GM23338 (cell line): ENCODE measurements at regions not wholly inside any gene's neighbourhood (a gene's known extent, or its start where the extent isn't known, plus 50 kb on each side); places are given as distances from the start of the nearest gene placed in this dataset.

Experiments used
- ATAC-seq: fragments of 200-7000 bp; cut with Tn5 transposase; 3 replicates; pipeline ENCODE4 v1.9.1; 2020
- DNase-seq: peaks from one replicate; pipeline ENCODE4 v3.0.0-alpha.2; 2015; ENCODE audit warnings: low spot score
- H2AFZ ChIP-seq: fragments of 200-600 bp; sonication (generic); 2 replicates; pipeline ENCODE4 v1.8.0; 2016; ENCODE audit warnings: antibody characterized with exemption, mild to moderate bottlenecking, moderate library complexity
- H3F3A ChIP-seq: fragments of 200-600 bp; sonication (generic); replicated peaks from 2 replicates; pipeline ENCODE4 v1.8.0; 2017; ENCODE audit warnings: antibody characterized with exemption, mixed run types, low read depth
- H3K27ac ChIP-seq: fragments of 200-600 bp; sonication (generic); 2 replicates; pipeline ENCODE4 v1.6.1; 2016; ENCODE audit warnings: low read depth
- H3K27me3 ChIP-seq: fragments of 200-600 bp; sonication (generic); 2 replicates; pipeline ENCODE4 v1.8.0; 2016; ENCODE audit warnings: mild to moderate bottlenecking, mixed run types, moderate library complexity; ENCODE audit not compliant: insufficient read depth
- H3K36me3 ChIP-seq: fragments of 200-600 bp; sonication (generic); 2 replicates; pipeline ENCODE4 v1.8.0; 2016; ENCODE audit warnings: mild to moderate bottlenecking; ENCODE audit not compliant: insufficient read depth
- H3K4me1 ChIP-seq: fragments of 200-600 bp; sonication (generic); 2 replicates; pipeline ENCODE4 v1.8.0; 2016; ENCODE audit warnings: mild to moderate bottlenecking, moderate library complexity; ENCODE audit not compliant: insufficient read depth
- H3K4me2 ChIP-seq: fragments of 200-600 bp; sonication (generic); 2 replicates; pipeline ENCODE4 v1.7.1; 2017; ENCODE audit warnings: mixed run types
- H3K4me3 ChIP-seq: fragments of 200-600 bp; sonication (generic); 2 replicates; pipeline ENCODE4 v1.6.1; 2016; ENCODE audit warnings: mixed run types
- H3K79me2 ChIP-seq: fragments of 200-600 bp; sonication (generic); replicated peaks from 2 replicates; pipeline ENCODE4 v1.8.0; 2017; ENCODE audit warnings: mild to moderate bottlenecking; ENCODE audit not compliant: insufficient read depth
- H3K9me2 ChIP-seq: fragments of 200-600 bp; sonication (generic); 2 replicates; pipeline ENCODE4 v1.8.0; 2017; ENCODE audit not compliant: insufficient read depth
- H4K20me1 ChIP-seq: fragments of 200-600 bp; sonication (generic); replicated peaks from 2 replicates; pipeline ENCODE4 v1.8.0; 2017; ENCODE audit warnings: mild to moderate bottlenecking; ENCODE audit not compliant: insufficient read depth
- H3K27ac Mint-ChIP-seq: 2 replicates; pipeline ENCODE4 v1.8.0; 2020; ENCODE audit warnings: inconsistent platforms, mild to moderate bottlenecking, moderate library complexity, mixed read lengths
- H3K27me3 Mint-ChIP-seq: 3 replicates; pipeline ENCODE4 v1.8.0; 2022; ENCODE audit warnings: low read depth, mild to moderate bottlenecking, moderate library complexity, mixed read lengths, inconsistent platforms; ENCODE audit not compliant: insufficient read depth, poor library complexity
- H3K36me3 Mint-ChIP-seq: 3 replicates; pipeline ENCODE4 v1.8.0; 2021; ENCODE audit warnings: low read depth, mild to moderate bottlenecking, inconsistent platforms, moderate library complexity, mixed read lengths
- H3K4me1 Mint-ChIP-seq: 3 replicates; pipeline ENCODE4 v1.8.0; 2020; ENCODE audit warnings: mild to moderate bottlenecking, inconsistent platforms, mixed read lengths
- H3K4me3 Mint-ChIP-seq: 3 replicates; pipeline ENCODE4 v1.8.0; 2021; ENCODE audit warnings: moderate library complexity, mild to moderate bottlenecking, inconsistent platforms, mixed read lengths
- H3K9me3 Mint-ChIP-seq: 3 replicates; pipeline ENCODE4 v1.8.0; 2020; ENCODE audit warnings: moderate library complexity, mild to moderate bottlenecking, inconsistent platforms, mixed read lengths
- CREB1 ChIP-seq: fragments of 250-450 bp; sonication (Bioruptor Pico); IDR thresholded peaks from 2 replicates; pipeline ENCODE4 v1.5.0; 2020; ENCODE audit warnings: low read depth, mild to moderate bottlenecking, moderate library complexity
- EZH2 ChIP-seq: fragments of 200-600 bp; sonication (generic); IDR thresholded peaks from one replicate; pipeline ENCODE4 v1.8.0; 2017; ENCODE audit warnings: antibody characterized with exemption, mild to moderate bottlenecking, low read depth; ENCODE audit not compliant: unreplicated experiment
- EZH2phosphoT487 ChIP-seq: fragments of 200-600 bp; sonication (generic); IDR thresholded peaks from one replicate; pipeline ENCODE4 v1.8.1; 2018; ENCODE audit warnings: antibody characterized with exemption; ENCODE audit not compliant: unreplicated experiment
- JUNB ChIP-seq: IDR thresholded peaks from one replicate; pipeline ENCODE4 v1.6.1; 2016; ENCODE audit warnings: antibody characterized with exemption; ENCODE audit not compliant: unreplicated experiment
- NANOG ChIP-seq: IDR thresholded peaks from 2 replicates; pipeline ENCODE4 v1.6.1; 2016; ENCODE audit warnings: antibody characterized with exemption, borderline replicate concordance
- STAT1 ChIP-seq: IDR thresholded peaks from one replicate; pipeline ENCODE4 v1.6.1; 2016; ENCODE audit warnings: antibody characterized with exemption; ENCODE audit not compliant: unreplicated experiment
- ZNF114 ChIP-seq: fragments of 250-450 bp; sonication (Bioruptor Pico); IDR thresholded peaks from 2 replicates; pipeline ENCODE4 v1.5.0; 2020; ENCODE audit warnings: mild to moderate bottlenecking, moderate library complexity
- ZNF331 ChIP-seq: fragments of 250-450 bp; sonication (Bioruptor Pico); IDR thresholded peaks from 2 replicates; pipeline ENCODE4 v1.5.0; 2020; ENCODE audit warnings: low read depth, mild to moderate bottlenecking, moderate library complexity
- TF ChIP-seq, protein P1 (sequence below), 2 experiments: fragments of 200-600 bp in 1 of 2; sonication (generic) in 1 of 2; conservative IDR thresholded peaks; 2 replicates each; pipeline versions ENCODE4 v1.5.1 to v1.6.1; 2016 to 2017; ENCODE audit warnings: antibody characterized with exemption in 2 of 2, low read depth in 2 of 2, mild to moderate bottlenecking in 2 of 2, moderate library complexity in 1 of 2
- TF ChIP-seq, protein P2 (sequence below): fragments of 250-450 bp; sonication (Bioruptor Pico); IDR thresholded peaks from 2 replicates; pipeline ENCODE4 v1.5.0; 2020; ENCODE audit warnings: mild to moderate bottlenecking, moderate library complexity
- TF ChIP-seq, protein P3 (sequence below): IDR thresholded peaks from one replicate; pipeline ENCODE4 v1.6.1; 2018; ENCODE audit warnings: antibody characterized with exemption; ENCODE audit not compliant: unreplicated experiment

DNA sequence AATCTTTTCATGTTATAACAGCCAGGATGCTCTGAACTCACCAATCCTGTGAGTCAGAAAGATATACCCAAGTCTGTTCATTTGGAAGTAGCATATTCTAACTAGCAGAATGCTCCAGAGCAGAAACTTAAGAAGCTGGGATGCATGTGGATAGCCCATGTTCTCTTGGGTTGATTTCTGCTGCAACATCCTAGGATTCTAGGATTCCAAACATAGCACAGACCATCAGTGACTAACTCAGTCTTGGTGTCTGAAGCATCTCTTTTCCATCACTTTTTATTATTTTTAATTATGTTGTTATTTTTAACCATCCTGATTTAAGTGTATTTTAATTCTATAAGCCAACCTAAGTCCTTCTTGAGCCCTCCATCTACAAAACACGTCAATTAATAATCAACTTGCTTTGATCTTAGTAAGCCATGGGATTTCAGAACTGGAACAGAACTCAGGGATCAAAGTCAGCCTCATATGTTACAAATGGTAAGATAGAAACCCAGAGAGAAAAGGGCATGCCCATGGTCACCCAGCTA lies 85.4 kb downstream of the OSR1 start:
- H3K79me2 ChIP-seq, result no peaks in the 10 kb centered on the region
- H3K27ac ChIP-seq, result no peak overlapping the region
- no peaks in the 10 kb centered on the region for H3K9me2 ChIP-seq
- no peaks in the 10 kb centered on the region for H3K27me3 ChIP-seq
- H3K4me3 ChIP-seq, result no peak overlapping the region
- TF ChIP-seq, protein P1, sequence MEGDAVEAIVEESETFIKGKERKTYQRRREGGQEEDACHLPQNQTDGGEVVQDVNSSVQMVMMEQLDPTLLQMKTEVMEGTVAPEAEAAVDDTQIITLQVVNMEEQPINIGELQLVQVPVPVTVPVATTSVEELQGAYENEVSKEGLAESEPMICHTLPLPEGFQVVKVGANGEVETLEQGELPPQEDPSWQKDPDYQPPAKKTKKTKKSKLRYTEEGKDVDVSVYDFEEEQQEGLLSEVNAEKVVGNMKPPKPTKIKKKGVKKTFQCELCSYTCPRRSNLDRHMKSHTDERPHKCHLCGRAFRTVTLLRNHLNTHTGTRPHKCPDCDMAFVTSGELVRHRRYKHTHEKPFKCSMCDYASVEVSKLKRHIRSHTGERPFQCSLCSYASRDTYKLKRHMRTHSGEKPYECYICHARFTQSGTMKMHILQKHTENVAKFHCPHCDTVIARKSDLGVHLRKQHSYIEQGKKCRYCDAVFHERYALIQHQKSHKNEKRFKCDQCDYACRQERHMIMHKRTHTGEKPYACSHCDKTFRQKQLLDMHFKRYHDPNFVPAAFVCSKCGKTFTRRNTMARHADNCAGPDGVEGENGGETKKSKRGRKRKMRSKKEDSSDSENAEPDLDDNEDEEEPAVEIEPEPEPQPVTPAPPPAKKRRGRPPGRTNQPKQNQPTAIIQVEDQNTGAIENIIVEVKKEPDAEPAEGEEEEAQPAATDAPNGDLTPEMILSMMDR (conservative IDR thresholded peaks at IDR 0.05; ENCODE audit: low read depth in 2 of 2), result no peak
- TF ChIP-seq ZNF331 (CRISPR knock-in tag) (no peak), ZNF114 (CRISPR knock-in tag) (no peak), EZH2 (no peak), STAT1 (no peak), JUNB (no peak), EZH2phosphoT487 (no peak), CREB1 (CRISPR knock-in tag) (no peak), NANOG (no peak)
- TF ChIP-seq, protein P2, sequence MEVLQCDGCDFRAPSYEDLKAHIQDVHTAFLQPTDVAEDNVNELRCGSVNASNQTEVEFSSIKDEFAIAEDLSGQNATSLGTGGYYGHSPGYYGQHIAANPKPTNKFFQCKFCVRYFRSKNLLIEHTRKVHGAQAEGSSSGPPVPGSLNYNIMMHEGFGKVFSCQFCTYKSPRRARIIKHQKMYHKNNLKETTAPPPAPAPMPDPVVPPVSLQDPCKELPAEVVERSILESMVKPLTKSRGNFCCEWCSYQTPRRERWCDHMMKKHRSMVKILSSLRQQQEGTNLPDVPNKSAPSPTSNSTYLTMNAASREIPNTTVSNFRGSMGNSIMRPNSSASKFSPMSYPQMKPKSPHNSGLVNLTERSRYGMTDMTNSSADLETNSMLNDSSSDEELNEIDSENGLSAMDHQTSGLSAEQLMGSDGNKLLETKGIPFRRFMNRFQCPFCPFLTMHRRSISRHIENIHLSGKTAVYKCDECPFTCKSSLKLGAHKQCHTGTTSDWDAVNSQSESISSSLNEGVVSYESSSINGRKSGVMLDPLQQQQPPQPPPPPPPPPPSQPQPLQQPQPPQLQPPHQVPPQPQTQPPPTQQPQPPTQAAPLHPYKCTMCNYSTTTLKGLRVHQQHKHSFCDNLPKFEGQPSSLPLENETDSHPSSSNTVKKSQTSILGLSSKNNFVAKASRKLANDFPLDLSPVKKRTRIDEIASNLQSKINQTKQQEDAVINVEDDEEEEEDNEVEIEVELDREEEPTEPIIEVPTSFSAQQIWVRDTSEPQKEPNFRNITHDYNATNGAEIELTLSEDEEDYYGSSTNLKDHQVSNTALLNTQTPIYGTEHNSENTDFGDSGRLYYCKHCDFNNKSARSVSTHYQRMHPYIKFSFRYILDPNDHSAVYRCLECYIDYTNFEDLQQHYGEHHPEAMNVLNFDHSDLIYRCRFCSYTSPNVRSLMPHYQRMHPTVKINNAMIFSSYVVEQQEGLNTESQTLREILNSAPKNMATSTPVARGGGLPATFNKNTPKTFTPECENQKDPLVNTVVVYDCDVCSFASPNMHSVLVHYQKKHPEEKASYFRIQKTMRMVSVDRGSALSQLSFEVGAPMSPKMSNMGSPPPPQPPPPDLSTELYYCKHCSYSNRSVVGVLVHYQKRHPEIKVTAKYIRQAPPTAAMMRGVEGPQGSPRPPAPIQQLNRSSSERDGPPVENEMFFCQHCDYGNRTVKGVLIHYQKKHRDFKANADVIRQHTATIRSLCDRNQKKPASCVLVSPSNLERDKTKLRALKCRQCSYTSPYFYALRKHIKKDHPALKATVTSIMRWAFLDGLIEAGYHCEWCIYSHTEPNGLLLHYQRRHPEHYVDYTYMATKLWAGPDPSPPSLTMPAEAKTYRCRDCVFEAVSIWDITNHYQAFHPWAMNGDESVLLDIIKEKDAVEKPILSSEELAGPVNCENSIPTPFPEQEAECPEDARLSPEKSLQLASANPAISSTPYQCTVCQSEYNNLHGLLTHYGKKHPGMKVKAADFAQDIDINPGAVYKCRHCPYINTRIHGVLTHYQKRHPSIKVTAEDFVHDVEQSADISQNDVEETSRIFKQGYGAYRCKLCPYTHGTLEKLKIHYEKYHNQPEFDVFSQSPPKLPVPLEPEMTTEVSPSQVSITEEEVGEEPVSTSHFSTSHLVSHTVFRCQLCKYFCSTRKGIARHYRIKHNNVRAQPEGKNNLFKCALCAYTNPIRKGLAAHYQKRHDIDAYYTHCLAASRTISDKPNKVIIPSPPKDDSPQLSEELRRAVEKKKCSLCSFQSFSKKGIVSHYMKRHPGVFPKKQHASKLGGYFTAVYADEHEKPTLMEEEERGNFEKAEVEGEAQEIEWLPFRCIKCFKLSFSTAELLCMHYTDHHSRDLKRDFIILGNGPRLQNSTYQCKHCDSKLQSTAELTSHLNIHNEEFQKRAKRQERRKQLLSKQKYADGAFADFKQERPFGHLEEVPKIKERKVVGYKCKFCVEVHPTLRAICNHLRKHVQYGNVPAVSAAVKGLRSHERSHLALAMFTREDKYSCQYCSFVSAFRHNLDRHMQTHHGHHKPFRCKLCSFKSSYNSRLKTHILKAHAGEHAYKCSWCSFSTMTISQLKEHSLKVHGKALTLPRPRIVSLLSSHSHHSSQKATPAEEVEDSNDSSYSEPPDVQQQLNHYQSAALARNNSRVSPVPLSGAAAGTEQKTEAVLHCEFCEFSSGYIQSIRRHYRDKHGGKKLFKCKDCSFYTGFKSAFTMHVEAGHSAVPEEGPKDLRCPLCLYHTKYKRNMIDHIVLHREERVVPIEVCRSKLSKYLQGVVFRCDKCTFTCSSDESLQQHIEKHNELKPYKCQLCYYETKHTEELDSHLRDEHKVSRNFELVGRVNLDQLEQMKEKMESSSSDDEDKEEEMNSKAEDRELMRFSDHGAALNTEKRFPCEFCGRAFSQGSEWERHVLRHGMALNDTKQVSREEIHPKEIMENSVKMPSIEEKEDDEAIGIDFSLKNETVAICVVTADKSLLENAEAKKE (CRISPR knock-in tag), result no peak
- TF ChIP-seq, protein P3, sequence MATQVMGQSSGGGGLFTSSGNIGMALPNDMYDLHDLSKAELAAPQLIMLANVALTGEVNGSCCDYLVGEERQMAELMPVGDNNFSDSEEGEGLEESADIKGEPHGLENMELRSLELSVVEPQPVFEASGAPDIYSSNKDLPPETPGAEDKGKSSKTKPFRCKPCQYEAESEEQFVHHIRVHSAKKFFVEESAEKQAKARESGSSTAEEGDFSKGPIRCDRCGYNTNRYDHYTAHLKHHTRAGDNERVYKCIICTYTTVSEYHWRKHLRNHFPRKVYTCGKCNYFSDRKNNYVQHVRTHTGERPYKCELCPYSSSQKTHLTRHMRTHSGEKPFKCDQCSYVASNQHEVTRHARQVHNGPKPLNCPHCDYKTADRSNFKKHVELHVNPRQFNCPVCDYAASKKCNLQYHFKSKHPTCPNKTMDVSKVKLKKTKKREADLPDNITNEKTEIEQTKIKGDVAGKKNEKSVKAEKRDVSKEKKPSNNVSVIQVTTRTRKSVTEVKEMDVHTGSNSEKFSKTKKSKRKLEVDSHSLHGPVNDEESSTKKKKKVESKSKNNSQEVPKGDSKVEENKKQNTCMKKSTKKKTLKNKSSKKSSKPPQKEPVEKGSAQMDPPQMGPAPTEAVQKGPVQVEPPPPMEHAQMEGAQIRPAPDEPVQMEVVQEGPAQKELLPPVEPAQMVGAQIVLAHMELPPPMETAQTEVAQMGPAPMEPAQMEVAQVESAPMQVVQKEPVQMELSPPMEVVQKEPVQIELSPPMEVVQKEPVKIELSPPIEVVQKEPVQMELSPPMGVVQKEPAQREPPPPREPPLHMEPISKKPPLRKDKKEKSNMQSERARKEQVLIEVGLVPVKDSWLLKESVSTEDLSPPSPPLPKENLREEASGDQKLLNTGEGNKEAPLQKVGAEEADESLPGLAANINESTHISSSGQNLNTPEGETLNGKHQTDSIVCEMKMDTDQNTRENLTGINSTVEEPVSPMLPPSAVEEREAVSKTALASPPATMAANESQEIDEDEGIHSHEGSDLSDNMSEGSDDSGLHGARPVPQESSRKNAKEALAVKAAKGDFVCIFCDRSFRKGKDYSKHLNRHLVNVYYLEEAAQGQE, result no peak
- H3K4me1 Mint-ChIP-seq, result peaks cover 6% of the 10 kb centered on the region; the same call in 2 of the 3 replicates
- H3K36me3 Mint-ChIP-seq, result no peaks in the 10 kb centered on the region
- no peak overlapping the region for H3K4me3 Mint-ChIP-seq
- no peak overlapping the region for H3K4me2 ChIP-seq
- H3K36me3 ChIP-seq, result no peaks in the 10 kb centered on the region
- no peak overlapping the region for H2AFZ ChIP-seq
- DNase-seq, result no peak
- H3K27ac Mint-ChIP-seq, result no peak overlapping the region
- H3K27me3 Mint-ChIP-seq, result no peaks in the 10 kb centered on the region
- H3K9me3 Mint-ChIP-seq, result no peaks in the 10 kb centered on the region
- H4K20me1 ChIP-seq, result no peaks in the 10 kb centered on the region
- no peaks in the 10 kb centered on the region for H3F3A ChIP-seq
- H3K4me1 ChIP-seq, result no peaks in the 10 kb centered on the region
- ATAC-seq, result no peak
